Mesendoderm (in vitro differentiated cells): ENCODE measurements at regions not wholly inside any gene's neighbourhood (a gene's known extent, or its start where the extent isn't known, plus 50 kb on each side); places are given as distances from the start of the nearest gene placed in this dataset.

Source experiments
- DNase-seq: peaks from one replicate; pipeline ENCODE4 v3.0.0; 2013
- H2AK5ac ChIP-seq: 2 replicates; pipeline ENCODE4 v1.6.1; 2013; ENCODE audit warnings: low read length, inconsistent platforms
- H2BK120ac ChIP-seq: 2 replicates; pipeline ENCODE4 v1.6.1; 2013; ENCODE audit warnings: low read depth, mild to moderate bottlenecking, low read length, moderate library complexity, mixed read lengths
- H2BK15ac ChIP-seq: replicated peaks from 2 replicates; pipeline ENCODE4 v1.6.1; 2013; ENCODE audit warnings: low read depth, mild to moderate bottlenecking, moderate library complexity
- H2BK5ac ChIP-seq: 2 replicates; pipeline ENCODE4 v1.6.1; 2013; ENCODE audit warnings: low read length, inconsistent platforms
- H3K18ac ChIP-seq: 2 replicates; pipeline ENCODE4 v1.6.1; 2013; ENCODE audit warnings: mild to moderate bottlenecking, low read length, mixed read lengths
- H3K23ac ChIP-seq: one replicate; pipeline ENCODE4 v1.6.1; 2013; ENCODE audit warnings: low read length
- H3K27ac ChIP-seq: 2 replicates; pipeline ENCODE4 v1.5.1; 2013; ENCODE audit warnings: low read depth, mild to moderate bottlenecking, inconsistent platforms, low read length, moderate library complexity
- H3K27me3 ChIP-seq: 2 replicates; pipeline ENCODE4 v1.6.1; 2013; ENCODE audit warnings: low read length, control low read depth, mild to moderate bottlenecking, inconsistent platforms; ENCODE audit not compliant: insufficient read depth, poor library complexity
- H3K36me3 ChIP-seq: 2 replicates; pipeline ENCODE4 v1.6.1; 2013; ENCODE audit warnings: low read length, inconsistent platforms; ENCODE audit not compliant: control insufficient read depth, insufficient read depth
- H3K4ac ChIP-seq: one replicate; pipeline ENCODE4 v1.6.1; 2013; ENCODE audit warnings: low read depth, mild to moderate bottlenecking, low read length, moderate library complexity
- H3K4me1 ChIP-seq: 2 replicates; pipeline ENCODE4 v1.6.1; 2013; ENCODE audit warnings: low read depth, low read length, inconsistent platforms; ENCODE audit not compliant: control insufficient read depth
- H3K4me2 ChIP-seq: 2 replicates; pipeline ENCODE4 v1.6.1; 2013; ENCODE audit warnings: low read length
- H3K4me3 ChIP-seq: 2 replicates; pipeline ENCODE4 v1.5.1; 2013; ENCODE audit warnings: mild to moderate bottlenecking, low read length
- H3K56ac ChIP-seq: one replicate; pipeline ENCODE4 v1.6.1; 2013; ENCODE audit warnings: low read length
- H3K79me1 ChIP-seq: 2 replicates; pipeline ENCODE4 v1.6.1; 2013; ENCODE audit warnings: low read length, inconsistent platforms
- H3K79me2 ChIP-seq: 2 replicates; pipeline ENCODE4 v1.6.1; 2013; ENCODE audit warnings: mild to moderate bottlenecking, low read length; ENCODE audit not compliant: control insufficient read depth, insufficient read depth
- H3K9ac ChIP-seq: 2 replicates; pipeline ENCODE4 v1.6.1; 2013; ENCODE audit warnings: low read length, inconsistent platforms
- H4K5ac ChIP-seq: one replicate; pipeline ENCODE4 v1.6.1; 2013; ENCODE audit warnings: low read length
- H4K8ac ChIP-seq: one replicate; pipeline ENCODE4 v1.6.1; 2013; ENCODE audit warnings: low read depth, mild to moderate bottlenecking, control low read depth, low read length, moderate library complexity
- WGBS: extraction: QIAGEN DNeasy Blood & Tissue Kit; methylation state at CpG from one replicate; pipeline ENCODE4 v1.1.7; 2013; ENCODE audit warnings: low lambda C conversion rate, missing lambda C conversion rate; ENCODE audit not compliant: insufficient coverage; ENCODE audit errors: extremely low coverage; 5-methylcytosine and 5-hydroxymethylcytosine counted together

DNA sequence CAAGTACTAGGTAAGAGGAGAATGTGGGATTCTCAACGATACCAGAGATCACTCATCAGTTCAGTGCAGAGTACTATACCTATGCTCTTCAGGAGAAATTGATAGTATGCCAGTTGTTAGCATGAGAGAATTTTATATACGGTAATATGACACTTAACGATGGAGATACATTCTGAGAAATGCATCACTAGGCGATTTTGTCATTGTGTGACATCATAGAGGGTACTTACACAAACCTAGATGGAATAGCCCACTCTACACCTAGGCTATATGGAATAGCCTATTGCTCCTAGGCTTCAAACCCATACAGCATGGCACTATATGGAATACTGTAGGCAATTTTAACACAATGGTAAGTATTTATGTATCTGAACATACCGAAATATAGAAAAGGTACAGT is 140.2 kb downstream of the SLIT2 start:
- no peak overlapping the region for H3K4me2 ChIP-seq
- no CpG with 5 or more reads among the region's 5 CpGs for WGBS

GRCh38 chr4:20393486-20394100 is 141.9 kb downstream of the SLIT2 start:
- Histone ChIP-seq H3K4me2 (no peak overlapping the region), H3K79me2 (no peaks in the 10 kb centered on the region), H3K4ac (no peak overlapping the region), H2BK120ac (no peak overlapping the region), H3K79me1 (no peaks in the 10 kb centered on the region), H3K36me3 (no peaks in the 10 kb centered on the region), H2AK5ac (no peak overlapping the region), H3K4me3 (no peak overlapping the region), H3K27me3 (no peaks in the 10 kb centered on the region), H3K18ac (no peak overlapping the region), H4K5ac (no peak overlapping the region), H2BK5ac (no peak overlapping the region), H4K8ac (no peak overlapping the region), H3K4me1 (no peaks in the 10 kb centered on the region), H3K56ac (no peak overlapping the region), H3K9ac (no peak overlapping the region), H3K23ac (no peak overlapping the region), H2BK15ac (no peak overlapping the region), H3K27ac (no peak overlapping the region)
- WGBS: no CpG with 5 or more reads among the region's 5 CpGs
- DNase-seq: no peak

More for the DNA sequence above, 140.2 kb downstream of the SLIT2 start:
- Histone ChIP-seq H3K4me1 (no peaks in the 10 kb centered on the region), H2BK5ac (no peak overlapping the region), H3K56ac (no peak overlapping the region), H3K27ac (no peak overlapping the region), H4K8ac (no peak overlapping the region), H3K4me3 (no peak overlapping the region), H3K23ac (no peak overlapping the region), H3K36me3 (no peaks in the 10 kb centered on the region), H3K18ac (no peak overlapping the region), H3K79me2 (no peaks in the 10 kb centered on the region), H2AK5ac (no peak overlapping the region), H3K4ac (no peak overlapping the region), H2BK120ac (no peak overlapping the region), H3K9ac (no peak overlapping the region), H4K5ac (no peak overlapping the region), H2BK15ac (no peak overlapping the region), H3K27me3 (no peaks in the 10 kb centered on the region), H3K79me1 (no peaks in the 10 kb centered on the region)
- no peak for DNase-seq

DNA sequence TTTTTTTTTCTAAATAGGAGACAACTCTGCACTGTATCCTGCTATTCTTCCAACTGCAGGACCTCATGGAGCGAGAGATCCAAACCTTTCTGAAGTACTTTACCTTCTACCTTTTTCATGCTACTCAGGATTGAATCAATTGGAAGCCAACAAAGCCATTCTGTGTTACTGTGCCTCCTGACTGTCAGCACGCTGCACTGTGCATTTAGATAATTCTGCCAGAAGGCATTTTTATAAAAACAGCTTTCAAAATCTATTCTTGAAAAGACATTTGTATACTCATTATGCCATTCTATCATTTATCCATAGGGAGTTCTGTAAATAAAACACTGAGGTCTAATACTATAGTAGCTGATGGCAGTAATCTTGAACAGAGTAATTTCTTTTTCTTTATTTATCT is 142.8 kb downstream of the SLIT2 start:
- H2BK5ac ChIP-seq: no peak overlapping the region
- H3K56ac ChIP-seq: no peak overlapping the region
- H3K4ac ChIP-seq: no peak overlapping the region
- DNase-seq: no peak
- no peak overlapping the region for H3K4me2 ChIP-seq
- no CpG with 5 or more reads among the region's 2 CpGs for WGBS
- H3K4me1 ChIP-seq: no peaks in the 10 kb centered on the region
- no peak overlapping the region for H4K5ac ChIP-seq
- H3K23ac ChIP-seq: no peak overlapping the region
- H3K9ac ChIP-seq: no peak overlapping the region
- no peak overlapping the region for H3K27ac ChIP-seq
- H3K79me1 ChIP-seq: no peaks in the 10 kb centered on the region
- H2BK15ac ChIP-seq: no peak overlapping the region
- H4K8ac ChIP-seq: no peak overlapping the region
- no peak overlapping the region for H2AK5ac ChIP-seq
- no peaks in the 10 kb centered on the region for H3K36me3 ChIP-seq
- H3K79me2 ChIP-seq: no peaks in the 10 kb centered on the region
- no peak overlapping the region for H3K18ac ChIP-seq
- H3K27me3 ChIP-seq: no peaks in the 10 kb centered on the region
- no peak overlapping the region for H2BK120ac ChIP-seq
- no peak overlapping the region for H3K4me3 ChIP-seq

GRCh38 chr4:20395160-20395773 is 143.6 kb downstream of the SLIT2 start:
- H3K27ac ChIP-seq: no peak overlapping the region
- no peaks in the 10 kb centered on the region for H3K27me3 ChIP-seq
- DNase-seq: peak; percentile 86

GRCh38 chr4:20403290-20403689 is 151.6 kb downstream of the SLIT2 start:
- Histone ChIP-seq H3K79me1 (no peaks in the 10 kb centered on the region), H2BK15ac (no peak overlapping the region), H3K4ac (no peak overlapping the region), H3K56ac (no peak overlapping the region), H3K79me2 (no peaks in the 10 kb centered on the region), H2BK120ac (no peak overlapping the region), H3K27ac (no peak overlapping the region), H4K5ac (no peak overlapping the region), H3K4me2 (no peak overlapping the region), H3K18ac (no peak overlapping the region), H3K23ac (no peak overlapping the region), H3K27me3 (no peaks in the 10 kb centered on the region), H4K8ac (no peak overlapping the region), H3K9ac (no peak overlapping the region), H3K4me1 (no peaks in the 10 kb centered on the region), H3K4me3 (no peak overlapping the region), H3K36me3 (no peaks in the 10 kb centered on the region), H2AK5ac (no peak overlapping the region), H2BK5ac (no peak overlapping the region)
- no CpG with 5 or more reads among the region's 2 CpGs for WGBS
- DNase-seq: no peak

More at GRCh38 chr4:20395160-20395773, 143.6 kb downstream of the SLIT2 start:
- no peak overlapping the region for H3K9ac ChIP-seq
- H3K56ac ChIP-seq: no peak overlapping the region
- no peak overlapping the region for H4K5ac ChIP-seq
- H2AK5ac ChIP-seq: no peak overlapping the region
- no peak overlapping the region for H3K4me2 ChIP-seq
- no peak overlapping the region for H3K18ac ChIP-seq
- no peaks in the 10 kb centered on the region for H3K79me2 ChIP-seq
- no peak overlapping the region for H3K23ac ChIP-seq
- no peak overlapping the region for H2BK15ac ChIP-seq
- H3K4me3 ChIP-seq: no peak overlapping the region
- no peaks in the 10 kb centered on the region for H3K79me1 ChIP-seq
- no peaks in the 10 kb centered on the region for H3K4me1 ChIP-seq
- H2BK120ac ChIP-seq: no peak overlapping the region
- H3K36me3 ChIP-seq: no peaks in the 10 kb centered on the region
- H3K4ac ChIP-seq: no peak overlapping the region
- H2BK5ac ChIP-seq: no peak overlapping the region
- no CpG with 5 or more reads among the region's 3 CpGs for WGBS
- no peak overlapping the region for H4K8ac ChIP-seq

- H3K4me2 ChIP-seq: no peak overlapping the region
- no peak overlapping the region for H3K56ac ChIP-seq
- no peak for DNase-seq
- no peak overlapping the region for H3K9ac ChIP-seq
- H2BK120ac ChIP-seq: no peak overlapping the region
- H3K79me1 ChIP-seq: no peaks in the 10 kb centered on the region
- H3K27me3 ChIP-seq: no peaks in the 10 kb centered on the region
- H3K4me1 ChIP-seq: no peaks in the 10 kb centered on the region
- no peak overlapping the region for H3K23ac ChIP-seq
- H3K4me3 ChIP-seq: no peak overlapping the region
- H2AK5ac ChIP-seq: no peak overlapping the region
- no peak overlapping the region for H3K18ac ChIP-seq
- H2BK15ac ChIP-seq: no peak overlapping the region
- H3K4ac ChIP-seq: no peak overlapping the region
- no peaks in the 10 kb centered on the region for H3K79me2 ChIP-seq
- H4K5ac ChIP-seq: no peak overlapping the region
- no peak overlapping the region for H2BK5ac ChIP-seq
- no peak overlapping the region for H3K27ac ChIP-seq
- H4K8ac ChIP-seq: no peak overlapping the region
- no CpG with 5 or more reads among the region's 1 CpG for WGBS
- no peaks in the 10 kb centered on the region for H3K36me3 ChIP-seq
These were observed 152.1 kb downstream of the SLIT2 start for GRCh38 chr4:20403846-20404245.
